ENCODE measurements at regions not wholly inside any gene's neighbourhood (a gene's known extent, or its start where the extent isn't known, plus 50 kb on each side); places are given as distances from the start of the nearest gene placed in this dataset.

GRCh38 chr16:20166531-20167235 lies 93.0 kb upstream of the GPR139 start:
- H3K27ac ChIP-seq (ENCODE audit: low read length): no peak overlapping the region
- H3K4me3 ChIP-seq (ENCODE audit: low read length): no peak overlapping the region
- no peaks in the 10 kb centered on the region for H3K36me3 ChIP-seq (ENCODE audit: insufficient read depth, low read depth, low read length)
- H3K9ac ChIP-seq (ENCODE audit: low read depth, low read length): no peak overlapping the region
- H3K9me3 ChIP-seq (ENCODE audit: insufficient read depth, low read depth, low read length): no peaks in the 10 kb centered on the region
- H3K4me1 ChIP-seq (ENCODE audit: insufficient read depth, low read length): peaks cover 7% of the 10 kb centered on the region; the same call in 1 of the 2 replicates
- H3K27me3 ChIP-seq (ENCODE audit: insufficient read depth, low read length): no peaks in the 10 kb centered on the region

- H3K4me1 ChIP-seq (ENCODE audit: insufficient read depth, low read length): no peaks in the 10 kb centered on the region
- H3K4me3 ChIP-seq (ENCODE audit: low read length): no peak overlapping the region
- H3K27ac ChIP-seq (ENCODE audit: low read length): no peak overlapping the region
- no peaks in the 10 kb centered on the region for H3K9me3 ChIP-seq (ENCODE audit: insufficient read depth, low read depth, low read length)
- no peaks in the 10 kb centered on the region for H3K27me3 ChIP-seq (ENCODE audit: insufficient read depth, low read length)
- H3K36me3 ChIP-seq (ENCODE audit: insufficient read depth, low read depth, low read length): no peaks in the 10 kb centered on the region
- H3K9ac ChIP-seq (ENCODE audit: low read depth, low read length): no peak overlapping the region
Measured at GRCh38 chr16:20153444-20153843, 79.8 kb upstream of the GPR139 start.

- H3K4me1 ChIP-seq (ENCODE audit: insufficient read depth, low read length): no peaks in the 10 kb centered on the region
- H3K27ac ChIP-seq (ENCODE audit: low read length): no peak overlapping the region
- no peak overlapping the region for H3K4me3 ChIP-seq (ENCODE audit: low read length)
- no peaks in the 10 kb centered on the region for H3K9me3 ChIP-seq (ENCODE audit: insufficient read depth, low read depth, low read length)
- H3K27me3 ChIP-seq (ENCODE audit: insufficient read depth, low read length): no peaks in the 10 kb centered on the region
- H3K36me3 ChIP-seq (ENCODE audit: insufficient read depth, low read depth, low read length): no peaks in the 10 kb centered on the region
- H3K9ac ChIP-seq (ENCODE audit: low read depth, low read length): no peak overlapping the region
Measured at GRCh38 chr16:20147091-20147490, 73.4 kb upstream of the GPR139 start.

GRCh38 chr16:20141956-20142355 lies 68.3 kb upstream of the GPR139 start:
- Histone ChIP-seq H3K9ac (ENCODE audit: low read depth, low read length) (no peak overlapping the region), H3K9me3 (ENCODE audit: insufficient read depth, low read depth, low read length) (no peaks in the 10 kb centered on the region), H3K27me3 (ENCODE audit: insufficient read depth, low read length) (no peaks in the 10 kb centered on the region), H3K36me3 (ENCODE audit: insufficient read depth, low read depth, low read length) (no peaks in the 10 kb centered on the region), H3K27ac (ENCODE audit: low read length) (no peak overlapping the region), H3K4me3 (ENCODE audit: low read length) (no peak overlapping the region), H3K4me1 (ENCODE audit: insufficient read depth, low read length) (no peaks in the 10 kb centered on the region)

GRCh38 chr16:20137909-20138308 lies 64.2 kb upstream of the GPR139 start:
- H3K4me1 ChIP-seq (ENCODE audit: insufficient read depth, low read length): no peaks in the 10 kb centered on the region
- H3K27ac ChIP-seq (ENCODE audit: low read length): no peak overlapping the region
- H3K27me3 ChIP-seq (ENCODE audit: insufficient read depth, low read length): no peaks in the 10 kb centered on the region
- no peaks in the 10 kb centered on the region for H3K36me3 ChIP-seq (ENCODE audit: insufficient read depth, low read depth, low read length)
- H3K4me3 ChIP-seq (ENCODE audit: low read length): no peak overlapping the region
- no peak overlapping the region for H3K9ac ChIP-seq (ENCODE audit: low read depth, low read length)
- H3K9me3 ChIP-seq (ENCODE audit: insufficient read depth, low read depth, low read length): no peaks in the 10 kb centered on the region

GRCh38 chr16:20137194-20137593 lies 63.5 kb upstream of the GPR139 start:
- Histone ChIP-seq H3K27me3 (ENCODE audit: insufficient read depth, low read length) (no peaks in the 10 kb centered on the region), H3K36me3 (ENCODE audit: insufficient read depth, low read depth, low read length) (no peaks in the 10 kb centered on the region), H3K4me3 (ENCODE audit: low read length) (no peak overlapping the region), H3K4me1 (ENCODE audit: insufficient read depth, low read length) (no peaks in the 10 kb centered on the region), H3K27ac (ENCODE audit: low read length) (no peak overlapping the region), H3K9ac (ENCODE audit: low read depth, low read length) (no peak overlapping the region), H3K9me3 (ENCODE audit: insufficient read depth, low read depth, low read length) (no peaks in the 10 kb centered on the region)

GRCh38 chr16:20136446-20136968 lies 62.8 kb upstream of the GPR139 start:
- Histone ChIP-seq H3K27me3 (ENCODE audit: insufficient read depth, low read length) (no peaks in the 10 kb centered on the region), H3K36me3 (ENCODE audit: insufficient read depth, low read depth, low read length) (no peaks in the 10 kb centered on the region), H3K9ac (ENCODE audit: low read depth, low read length) (no peak overlapping the region), H3K9me3 (ENCODE audit: insufficient read depth, low read depth, low read length) (no peaks in the 10 kb centered on the region; the same call in 1 of the 2 replicates), H3K27ac (ENCODE audit: low read length) (no peak overlapping the region), H3K4me1 (ENCODE audit: insufficient read depth, low read length) (no peaks in the 10 kb centered on the region), H3K4me3 (ENCODE audit: low read length) (no peak overlapping the region)

- Histone ChIP-seq H3K4me1 (ENCODE audit: insufficient read depth, low read length) (no peaks in the 10 kb centered on the region), H3K27ac (ENCODE audit: low read length) (no peak overlapping the region), H3K9ac (ENCODE audit: low read depth, low read length) (no peak overlapping the region), H3K9me3 (ENCODE audit: insufficient read depth, low read depth, low read length) (peaks cover 2% of the 10 kb centered on the region; the same call in 1 of the 2 replicates), H3K27me3 (ENCODE audit: insufficient read depth, low read length) (no peaks in the 10 kb centered on the region), H3K36me3 (ENCODE audit: insufficient read depth, low read depth, low read length) (no peaks in the 10 kb centered on the region), H3K4me3 (ENCODE audit: low read length) (no peak overlapping the region)
Measured at GRCh38 chr16:20129375-20129774, 55.7 kb upstream of the GPR139 start.
